Mesendoderm (in vitro differentiated cells): ENCODE measurements at regions not wholly inside any gene's neighbourhood (a gene's known extent, or its start where the extent isn't known, plus 50 kb on each side); places are given as distances from the start of the nearest gene placed in this dataset.

ENCODE experiments used
- DNase-seq: peaks from one replicate; pipeline ENCODE4 v3.0.0; 2013
- H2AK5ac ChIP-seq: 2 replicates; pipeline ENCODE4 v1.6.1; 2013; ENCODE audit warnings: low read length, inconsistent platforms
- H2BK120ac ChIP-seq: 2 replicates; pipeline ENCODE4 v1.6.1; 2013; ENCODE audit warnings: low read depth, mild to moderate bottlenecking, low read length, moderate library complexity, mixed read lengths
- H2BK15ac ChIP-seq: replicated peaks from 2 replicates; pipeline ENCODE4 v1.6.1; 2013; ENCODE audit warnings: low read depth, mild to moderate bottlenecking, moderate library complexity
- H2BK5ac ChIP-seq: 2 replicates; pipeline ENCODE4 v1.6.1; 2013; ENCODE audit warnings: low read length, inconsistent platforms
- H3K18ac ChIP-seq: 2 replicates; pipeline ENCODE4 v1.6.1; 2013; ENCODE audit warnings: mild to moderate bottlenecking, low read length, mixed read lengths
- H3K23ac ChIP-seq: one replicate; pipeline ENCODE4 v1.6.1; 2013; ENCODE audit warnings: low read length
- H3K27ac ChIP-seq: 2 replicates; pipeline ENCODE4 v1.5.1; 2013; ENCODE audit warnings: low read depth, mild to moderate bottlenecking, inconsistent platforms, low read length, moderate library complexity
- H3K27me3 ChIP-seq: 2 replicates; pipeline ENCODE4 v1.6.1; 2013; ENCODE audit warnings: low read length, control low read depth, mild to moderate bottlenecking, inconsistent platforms; ENCODE audit not compliant: insufficient read depth, poor library complexity
- H3K36me3 ChIP-seq: 2 replicates; pipeline ENCODE4 v1.6.1; 2013; ENCODE audit warnings: low read length, inconsistent platforms; ENCODE audit not compliant: control insufficient read depth, insufficient read depth
- H3K4ac ChIP-seq: one replicate; pipeline ENCODE4 v1.6.1; 2013; ENCODE audit warnings: low read depth, mild to moderate bottlenecking, low read length, moderate library complexity
- H3K4me1 ChIP-seq: 2 replicates; pipeline ENCODE4 v1.6.1; 2013; ENCODE audit warnings: low read depth, low read length, inconsistent platforms; ENCODE audit not compliant: control insufficient read depth
- H3K4me2 ChIP-seq: 2 replicates; pipeline ENCODE4 v1.6.1; 2013; ENCODE audit warnings: low read length
- H3K4me3 ChIP-seq: 2 replicates; pipeline ENCODE4 v1.5.1; 2013; ENCODE audit warnings: mild to moderate bottlenecking, low read length
- H3K56ac ChIP-seq: one replicate; pipeline ENCODE4 v1.6.1; 2013; ENCODE audit warnings: low read length
- H3K79me1 ChIP-seq: 2 replicates; pipeline ENCODE4 v1.6.1; 2013; ENCODE audit warnings: low read length, inconsistent platforms
- H3K79me2 ChIP-seq: 2 replicates; pipeline ENCODE4 v1.6.1; 2013; ENCODE audit warnings: mild to moderate bottlenecking, low read length; ENCODE audit not compliant: control insufficient read depth, insufficient read depth
- H3K9ac ChIP-seq: 2 replicates; pipeline ENCODE4 v1.6.1; 2013; ENCODE audit warnings: low read length, inconsistent platforms
- H4K5ac ChIP-seq: one replicate; pipeline ENCODE4 v1.6.1; 2013; ENCODE audit warnings: low read length
- H4K8ac ChIP-seq: one replicate; pipeline ENCODE4 v1.6.1; 2013; ENCODE audit warnings: low read depth, mild to moderate bottlenecking, control low read depth, low read length, moderate library complexity
- WGBS: extraction: QIAGEN DNeasy Blood & Tissue Kit; methylation state at CpG from one replicate; pipeline ENCODE4 v1.1.7; 2013; ENCODE audit warnings: low lambda C conversion rate, missing lambda C conversion rate; ENCODE audit not compliant: insufficient coverage; ENCODE audit errors: extremely low coverage; 5-methylcytosine and 5-hydroxymethylcytosine counted together

DNA sequence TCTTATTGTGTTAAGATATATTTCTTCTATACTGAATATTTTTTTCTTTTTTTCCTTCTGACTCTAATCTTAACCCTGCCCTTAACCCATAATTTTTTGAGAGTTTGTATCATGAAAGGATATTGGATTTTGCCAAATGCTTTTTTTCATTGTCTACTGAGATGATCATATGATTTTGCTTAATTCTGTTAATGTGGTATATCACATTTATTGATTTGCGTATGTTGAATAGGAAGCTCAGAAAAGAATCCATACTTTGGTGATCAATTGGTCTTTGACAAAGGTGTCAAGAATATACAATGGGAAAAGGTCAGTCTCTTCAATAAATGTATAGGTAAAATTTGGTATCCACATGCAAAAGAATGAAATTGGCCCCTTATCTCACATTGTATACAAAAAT lies 588.8 kb upstream of the ADGRB3 start:
- Histone ChIP-seq H4K5ac (no peak overlapping the region), H4K8ac (no peak overlapping the region), H3K4me1 (no peaks in the 10 kb centered on the region), H3K79me2 (no peaks in the 10 kb centered on the region), H2BK5ac (no peak overlapping the region), H3K4me3 (no peak overlapping the region), H2BK15ac (no peak overlapping the region), H2BK120ac (no peak overlapping the region), H3K27ac (no peak overlapping the region), H3K18ac (no peak overlapping the region), H3K4ac (no peak overlapping the region), H3K27me3 (no peaks in the 10 kb centered on the region), H3K9ac (no peak overlapping the region), H3K36me3 (no peaks in the 10 kb centered on the region), H2AK5ac (no peak overlapping the region), H3K79me1 (no peaks in the 10 kb centered on the region), H3K23ac (no peak overlapping the region), H3K56ac (no peak overlapping the region), H3K4me2 (no peak overlapping the region)
- no peak for DNase-seq
- WGBS: no CpG with 5 or more reads among the region's 1 CpG

DNA sequence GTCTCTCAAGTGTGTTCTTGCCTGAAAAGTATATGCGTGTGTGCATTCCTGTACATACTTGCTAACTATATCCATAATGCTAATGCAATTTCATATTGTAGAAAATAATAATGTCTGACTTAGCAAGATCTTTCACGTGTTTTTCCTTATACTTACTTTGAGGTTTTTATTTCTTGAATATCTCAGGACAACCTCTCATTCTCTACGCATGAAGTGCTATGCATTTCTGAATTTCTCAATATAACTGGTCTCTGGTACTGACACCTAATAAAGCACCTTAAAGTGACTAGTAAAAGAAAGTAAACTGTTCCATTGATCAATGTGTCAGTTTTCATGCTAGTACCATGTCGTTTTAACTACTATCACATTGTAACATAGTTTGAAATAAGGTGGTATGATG lies 589.9 kb upstream of the ADGRB3 start:
- Histone ChIP-seq H4K5ac (no peak overlapping the region), H3K79me1 (no peaks in the 10 kb centered on the region), H3K23ac (no peak overlapping the region), H2AK5ac (no peak overlapping the region), H3K4me3 (no peak overlapping the region), H2BK5ac (no peak overlapping the region), H3K9ac (no peak overlapping the region), H2BK120ac (no peak overlapping the region), H3K4me1 (no peaks in the 10 kb centered on the region), H4K8ac (no peak overlapping the region), H3K27ac (no peak overlapping the region), H3K36me3 (no peaks in the 10 kb centered on the region), H2BK15ac (no peak overlapping the region), H3K27me3 (no peaks in the 10 kb centered on the region), H3K4me2 (no peak overlapping the region), H3K4ac (no peak overlapping the region), H3K79me2 (no peaks in the 10 kb centered on the region), H3K18ac (no peak overlapping the region), H3K56ac (no peak overlapping the region)
- no peak for DNase-seq
- no CpG with 5 or more reads among the region's 4 CpGs for WGBS

DNA sequence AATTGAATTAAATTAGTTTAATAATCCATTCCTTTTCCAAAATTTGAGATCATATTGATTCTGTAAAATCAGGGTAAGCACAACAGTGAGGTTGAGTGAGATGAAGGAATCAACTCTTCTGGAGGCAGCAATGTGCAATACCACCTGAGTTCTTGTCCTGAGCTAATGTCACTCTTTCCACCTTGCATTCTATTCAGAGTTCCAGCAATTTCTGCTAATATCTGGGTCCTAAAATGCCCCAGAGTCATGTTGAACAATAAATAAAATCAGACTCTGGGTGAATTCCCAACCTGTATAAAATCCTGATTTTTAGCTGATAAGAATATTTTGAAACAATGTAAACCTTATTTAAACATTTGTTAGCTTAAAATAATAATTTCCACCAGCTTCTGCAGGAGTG lies 590.8 kb upstream of the ADGRB3 start:
- H3K79me1 ChIP-seq: no peaks in the 10 kb centered on the region
- no peak overlapping the region for H3K23ac ChIP-seq
- no peaks in the 10 kb centered on the region for H3K36me3 ChIP-seq
- no peak overlapping the region for H2BK5ac ChIP-seq
- no peak overlapping the region for H3K4me2 ChIP-seq
- no peak overlapping the region for H3K4ac ChIP-seq
- no peaks in the 10 kb centered on the region for H3K4me1 ChIP-seq
- no peak overlapping the region for H3K4me3 ChIP-seq
- no peak overlapping the region for H2AK5ac ChIP-seq
- H2BK120ac ChIP-seq: no peak overlapping the region
- no peak overlapping the region for H3K56ac ChIP-seq
- DNase-seq: no peak
- H4K8ac ChIP-seq: no peak overlapping the region
- no peak overlapping the region for H2BK15ac ChIP-seq
- H4K5ac ChIP-seq: no peak overlapping the region
- no peak overlapping the region for H3K18ac ChIP-seq
- H3K27ac ChIP-seq: no peak overlapping the region
- no peaks in the 10 kb centered on the region for H3K27me3 ChIP-seq
- H3K79me2 ChIP-seq: no peaks in the 10 kb centered on the region
- H3K9ac ChIP-seq: no peak overlapping the region

- Histone ChIP-seq H3K4me3 (no peak overlapping the region), H3K56ac (no peak overlapping the region), H3K9ac (no peak overlapping the region), H3K27me3 (no peaks in the 10 kb centered on the region), H3K4me2 (no peak overlapping the region), H2BK15ac (no peak overlapping the region), H4K5ac (no peak overlapping the region), H4K8ac (no peak overlapping the region), H3K4ac (no peak overlapping the region), H3K27ac (no peak overlapping the region), H2BK5ac (no peak overlapping the region), H3K18ac (no peak overlapping the region), H3K36me3 (no peaks in the 10 kb centered on the region), H3K23ac (no peak overlapping the region), H3K4me1 (no peaks in the 10 kb centered on the region), H3K79me2 (no peaks in the 10 kb centered on the region), H2BK120ac (no peak overlapping the region), H2AK5ac (no peak overlapping the region), H3K79me1 (no peaks in the 10 kb centered on the region)
- DNase-seq: no peak
Observed at GRCh38 chr6:68043122-68043398, 592.0 kb upstream of the ADGRB3 start.

DNA sequence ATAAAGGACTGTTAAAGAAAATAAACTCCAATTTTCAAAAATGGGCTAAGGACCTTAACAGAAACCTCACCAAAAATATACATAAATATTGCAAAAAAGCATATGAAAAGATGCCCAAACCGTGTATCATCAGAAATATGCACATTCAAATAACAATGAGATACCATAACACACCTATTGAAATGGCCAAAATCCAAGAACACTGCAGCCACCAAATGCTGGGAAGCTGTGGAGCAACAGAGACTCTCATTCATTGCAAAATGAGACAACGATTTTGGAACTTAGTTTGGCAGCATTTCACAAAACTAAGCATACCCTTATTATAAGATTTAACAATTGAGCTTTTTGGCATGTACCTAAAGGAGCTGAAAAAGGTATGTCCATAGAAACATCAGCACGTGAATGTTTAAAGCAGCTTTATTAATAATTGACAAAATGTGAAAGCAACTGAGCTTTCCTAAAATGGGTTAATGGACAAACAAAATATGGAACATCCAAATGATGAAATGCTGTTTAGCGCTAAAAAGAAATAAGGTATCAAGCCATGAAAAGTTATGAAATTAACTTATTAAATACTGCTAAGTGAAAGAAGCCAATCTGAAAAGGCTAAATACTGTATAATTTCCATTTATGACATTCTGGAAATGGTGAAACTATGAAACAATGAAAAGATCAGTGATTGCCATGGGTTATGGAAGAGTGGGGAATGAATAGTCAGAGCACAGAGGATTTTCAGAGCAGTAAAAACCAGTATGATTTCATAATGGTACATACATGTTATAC lies 592.6 kb upstream of the ADGRB3 start:
- Histone ChIP-seq H3K36me3 (no peaks in the 10 kb centered on the region), H3K4me1 (no peaks in the 10 kb centered on the region), H3K79me1 (no peaks in the 10 kb centered on the region), H2AK5ac (no peak overlapping the region), H3K23ac (no peak overlapping the region), H3K79me2 (no peaks in the 10 kb centered on the region), H3K4ac (no peak overlapping the region), H3K9ac (no peak overlapping the region), H2BK15ac (no peak overlapping the region), H3K56ac (no peak overlapping the region), H3K27ac (no peak overlapping the region), H3K4me3 (no peak overlapping the region), H2BK120ac (no peak overlapping the region), H3K27me3 (no peaks in the 10 kb centered on the region), H4K8ac (no peak overlapping the region), H3K4me2 (no peak overlapping the region), H4K5ac (no peak overlapping the region), H3K18ac (no peak overlapping the region), H2BK5ac (no peak overlapping the region)
- DNase-seq: no peak
- no CpG with 5 or more reads among the region's 4 CpGs for WGBS

DNA sequence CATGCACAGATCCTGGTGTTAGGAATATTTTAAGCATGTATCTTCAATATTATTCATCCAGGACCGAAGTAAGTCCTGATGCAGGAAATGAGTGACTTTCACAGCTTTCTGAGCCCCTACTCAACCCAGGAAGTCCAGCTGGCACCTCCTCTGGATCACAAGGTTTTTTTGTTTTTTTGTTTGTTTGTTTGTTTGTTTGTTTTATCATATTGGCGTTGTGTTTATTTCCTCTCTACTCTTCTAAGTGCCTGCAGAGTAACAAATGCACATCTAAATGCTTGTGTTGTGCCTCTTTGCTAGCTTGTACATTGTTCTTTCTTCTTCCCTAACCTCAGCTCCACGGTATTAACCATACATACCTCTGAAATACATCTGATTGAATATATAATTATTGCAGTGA lies 594.3 kb upstream of the ADGRB3 start:
- Histone ChIP-seq H3K79me2 (no peaks in the 10 kb centered on the region), H2BK120ac (peak overlapping the region; percentile 73), H3K23ac (no peak overlapping the region), H3K4me1 (no peaks in the 10 kb centered on the region), H4K5ac (no peak overlapping the region), H2BK15ac (no peak overlapping the region), H3K27me3 (no peaks in the 10 kb centered on the region), H4K8ac (no peak overlapping the region), H3K4ac (no peak overlapping the region), H2BK5ac (no peak overlapping the region), H3K79me1 (no peaks in the 10 kb centered on the region), H3K9ac (no peak overlapping the region), H3K27ac (no peak overlapping the region), H2AK5ac (no peak overlapping the region), H3K56ac (no peak overlapping the region), H3K4me2 (no peak overlapping the region), H3K4me3 (no peak overlapping the region), H3K36me3 (no peaks in the 10 kb centered on the region), H3K18ac (peak overlapping the region; percentile 41)
- WGBS: no CpG with 5 or more reads among the region's 3 CpGs
- DNase-seq: no peak
